Testis (tissue), 2 donors: ENCODE measurements at regions not wholly inside any gene's neighbourhood (a gene's known extent, or its start where the extent isn't known, plus 50 kb on each side); places are given as distances from the start of the nearest gene placed in this dataset.

Experiments used
- DNase-seq: peaks from one replicate; pipeline ENCODE4 v3.0.0-alpha.2; 2019
- H3K27ac ChIP-seq, 2 donors: fragments of 200-600 bp; sonication (generic); one replicate each; pipeline ENCODE4 v1.5.1; 2019
- H3K27me3 ChIP-seq: fragments of 200-600 bp; sonication (generic); one replicate; pipeline ENCODE4 v1.5.1; 2019
- H3K36me3 ChIP-seq: fragments of 200-600 bp; sonication (generic); one replicate; pipeline ENCODE4 v1.5.1; 2017; ENCODE audit warnings: low read depth; ENCODE audit errors: missing control alignments
- H3K4me1 ChIP-seq: fragments of 200-600 bp; sonication (generic); one replicate; pipeline ENCODE4 v1.5.1; 2019
- H3K4me3 ChIP-seq, 2 donors: fragments of 200-600 bp; sonication (generic); one replicate each; pipeline ENCODE4 v1.5.1; 2017 to 2019
- H3K9me3 ChIP-seq: fragments of 200-600 bp; sonication (generic); one replicate; pipeline ENCODE4 v1.5.1; 2017
- CTCF ChIP-seq, 3 experiments: fragments of 450-650 bp in 2 of 3; fragments of 200-600 bp in 1 of 3; sonication (generic) in 1 of 3; IDR thresholded peaks; one replicate each; pipeline ENCODE4 v1.5.1; 2016 to 2019; ENCODE audit warnings: antibody characterized with exemption in 3 of 3, mild to moderate bottlenecking in 2 of 3, moderate library complexity in 1 of 3
- POLR2A ChIP-seq: fragments of 450-650 bp; IDR thresholded peaks from one replicate; pipeline ENCODE4 v1.6.1; 2017; ENCODE audit warnings: antibody characterized with exemption, mild to moderate bottlenecking, moderate library complexity
- WGBS, 2 donors: methylation state at CpG; one replicate each; pipeline ENCODE4 v1.1.5; 2018; 5-methylcytosine and 5-hydroxymethylcytosine counted together
- intact Hi-C: fragments of 100-400 bp; cut with DNase I; formaldehyde crosslinking; loops from one replicate; pipeline ENCODE4 v1.15.1; 2023; ENCODE audit warnings: low total_unique reads

- TF ChIP-seq POLR2A = no peak
- TF ChIP-seq CTCF (IDR thresholded peaks at IDR 0.05) = no peak
- no peaks in the 10 kb centered on the region for H3K36me3 ChIP-seq
- no peak for DNase-seq
- no peaks in the 10 kb centered on the region for H3K27me3 ChIP-seq
- no peak overlapping the region for H3K27ac ChIP-seq
- no peak overlapping the region for H3K4me3 ChIP-seq
- 76 to 84% methylated on average over 3 of the region's 3 CpGs for WGBS, 2 donors
- intact Hi-C loops = no loop called here
- H3K9me3 ChIP-seq = no peaks in the 10 kb centered on the region
- H3K4me1 ChIP-seq = no peaks in the 10 kb centered on the region
These were observed 69.6 kb upstream of the BARHL2 start for GRCh38 chr1:90786709-90787108.

GRCh38 chr1:90784186-90784847, 67.2 kb upstream of the BARHL2 start:
- no peaks in the 10 kb centered on the region for H3K36me3 ChIP-seq
- no peaks in the 10 kb centered on the region for H3K4me1 ChIP-seq
- no peak overlapping the region for H3K27ac ChIP-seq
- H3K9me3 ChIP-seq = no peaks in the 10 kb centered on the region
- no peak for DNase-seq
- H3K27me3 ChIP-seq = no peaks in the 10 kb centered on the region
- TF ChIP-seq POLR2A (no peak), CTCF (IDR thresholded peaks at IDR 0.05) (no peak)
- WGBS, 2 donors = 63 to 80% methylated on average over 2 of the region's 2 CpGs
- intact Hi-C loops = no loop called here
- no peak overlapping the region for H3K4me3 ChIP-seq

- TF ChIP-seq CTCF (IDR thresholded peaks at IDR 0.05) (no peak), POLR2A (no peak)
- H3K27me3 ChIP-seq = no peaks in the 10 kb centered on the region
- WGBS, 2 donors = 67 to 78% methylated on average over 6 of the region's 6 CpGs
- H3K4me1 ChIP-seq = no peaks in the 10 kb centered on the region
- H3K9me3 ChIP-seq = no peaks in the 10 kb centered on the region
- intact Hi-C loops = no loop called here
- no peak overlapping the region for H3K27ac ChIP-seq
- no peaks in the 10 kb centered on the region for H3K36me3 ChIP-seq
- H3K4me3 ChIP-seq = no peak overlapping the region
- DNase-seq = no peak
These were observed 66.1 kb upstream of the BARHL2 start for GRCh38 chr1:90783181-90783580.

- no peak overlapping the region for H3K4me3 ChIP-seq
- no peaks in the 10 kb centered on the region for H3K36me3 ChIP-seq
- intact Hi-C loops = no loop called here
- no peaks in the 10 kb centered on the region for H3K4me1 ChIP-seq
- H3K27ac ChIP-seq = no peak overlapping the region
- no peak for DNase-seq
- H3K9me3 ChIP-seq = no peaks in the 10 kb centered on the region
- 83% methylated on average over 2 of the region's 2 CpGs for WGBS, 2 donors
- no peaks in the 10 kb centered on the region for H3K27me3 ChIP-seq
- TF ChIP-seq POLR2A = no peak
- no peak for TF ChIP-seq CTCF (IDR thresholded peaks at IDR 0.05)
These were observed 64.9 kb upstream of the BARHL2 start for GRCh38 chr1:90782046-90782445.

GRCh38 chr1:90781534-90781933, 64.4 kb upstream of the BARHL2 start:
- H3K27ac ChIP-seq = no peak overlapping the region
- TF ChIP-seq CTCF (IDR thresholded peaks at IDR 0.05) (no peak), POLR2A (no peak)
- intact Hi-C loops = no loop called here
- 66 to 74% methylated on average over 4 to 6 of the region's 6 CpGs for WGBS, 2 donors
- DNase-seq = no peak
- no peaks in the 10 kb centered on the region for H3K4me1 ChIP-seq
- H3K36me3 ChIP-seq = no peaks in the 10 kb centered on the region
- no peaks in the 10 kb centered on the region for H3K9me3 ChIP-seq
- no peak overlapping the region for H3K4me3 ChIP-seq
- no peaks in the 10 kb centered on the region for H3K27me3 ChIP-seq
